LNCAP (cell line): ENCODE measurements at regions not wholly inside any gene's neighbourhood (a gene's known extent, or its start where the extent isn't known, plus 50 kb on each side); places are given as distances from the start of the nearest gene placed in this dataset.

Experiments used
- TF ChIP-seq, protein P1 (sequence below): fragments of 450-650 bp; IDR thresholded peaks from 2 replicates; pipeline ENCODE4 v1.5.1; 2017; ENCODE audit warnings: mild to moderate bottlenecking

DNA sequence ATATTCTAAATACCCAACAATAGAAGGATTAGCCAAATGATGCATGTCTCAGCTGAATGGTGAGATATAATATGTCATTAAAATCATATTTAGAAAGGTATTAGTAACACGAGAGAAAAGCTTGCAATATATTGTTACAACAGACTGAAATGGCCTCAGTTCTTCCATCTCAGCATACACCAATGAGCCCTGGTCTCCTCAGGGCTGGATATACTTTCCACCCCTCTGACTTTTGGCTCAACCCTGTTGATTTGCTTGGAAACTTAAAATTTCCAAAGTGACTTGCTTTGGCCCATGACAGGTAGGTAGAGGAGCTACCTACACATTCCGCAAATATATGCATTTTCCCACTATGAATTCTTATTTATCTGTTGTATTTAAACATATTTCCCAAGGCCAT lies 908.1 kb upstream of the TMEM132C start:
- TF ChIP-seq, protein P1, sequence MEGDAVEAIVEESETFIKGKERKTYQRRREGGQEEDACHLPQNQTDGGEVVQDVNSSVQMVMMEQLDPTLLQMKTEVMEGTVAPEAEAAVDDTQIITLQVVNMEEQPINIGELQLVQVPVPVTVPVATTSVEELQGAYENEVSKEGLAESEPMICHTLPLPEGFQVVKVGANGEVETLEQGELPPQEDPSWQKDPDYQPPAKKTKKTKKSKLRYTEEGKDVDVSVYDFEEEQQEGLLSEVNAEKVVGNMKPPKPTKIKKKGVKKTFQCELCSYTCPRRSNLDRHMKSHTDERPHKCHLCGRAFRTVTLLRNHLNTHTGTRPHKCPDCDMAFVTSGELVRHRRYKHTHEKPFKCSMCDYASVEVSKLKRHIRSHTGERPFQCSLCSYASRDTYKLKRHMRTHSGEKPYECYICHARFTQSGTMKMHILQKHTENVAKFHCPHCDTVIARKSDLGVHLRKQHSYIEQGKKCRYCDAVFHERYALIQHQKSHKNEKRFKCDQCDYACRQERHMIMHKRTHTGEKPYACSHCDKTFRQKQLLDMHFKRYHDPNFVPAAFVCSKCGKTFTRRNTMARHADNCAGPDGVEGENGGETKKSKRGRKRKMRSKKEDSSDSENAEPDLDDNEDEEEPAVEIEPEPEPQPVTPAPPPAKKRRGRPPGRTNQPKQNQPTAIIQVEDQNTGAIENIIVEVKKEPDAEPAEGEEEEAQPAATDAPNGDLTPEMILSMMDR, result no peak

DNA sequence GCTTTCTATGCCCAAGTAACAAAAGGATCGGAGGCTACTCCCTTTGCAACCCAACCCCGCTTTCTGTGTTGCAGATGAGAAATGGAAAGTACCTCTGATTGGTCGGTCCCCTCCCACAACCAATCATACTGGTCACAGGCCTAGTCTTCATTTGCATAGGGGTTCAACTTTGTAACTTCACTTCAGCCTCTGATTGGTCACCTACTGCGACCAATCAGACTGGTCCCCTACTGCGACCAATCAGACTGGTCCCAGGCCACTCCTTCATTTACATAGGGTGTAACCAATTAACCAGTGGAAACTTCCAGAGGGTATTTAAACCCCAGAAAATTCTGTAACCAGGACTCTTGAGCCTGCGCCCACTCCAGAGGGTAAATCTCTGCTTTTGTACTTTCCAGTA lies 906.4 kb upstream of the TMEM132C start:
- TF ChIP-seq, protein P1, result no peak

DNA sequence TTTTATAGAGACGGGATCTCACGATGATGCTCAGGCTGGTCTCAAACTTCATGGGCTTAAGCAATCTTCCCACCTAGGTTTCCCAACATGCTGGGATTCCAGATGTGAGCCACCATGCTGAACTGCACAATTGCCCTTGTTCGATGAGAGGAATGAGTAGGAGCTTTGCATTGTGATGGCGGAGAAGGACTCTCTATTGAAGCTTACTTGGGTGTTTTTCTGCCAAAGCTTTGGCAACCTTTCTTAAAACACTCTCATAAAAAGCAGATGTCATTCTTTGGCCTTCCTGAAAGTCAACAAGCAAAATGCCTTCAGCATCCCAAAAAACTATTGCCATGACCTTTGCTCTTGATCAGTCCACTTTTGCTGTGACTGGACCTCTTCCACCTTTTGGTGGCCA lies 904.8 kb upstream of the TMEM132C start:
- TF ChIP-seq, protein P1, result no peak

DNA sequence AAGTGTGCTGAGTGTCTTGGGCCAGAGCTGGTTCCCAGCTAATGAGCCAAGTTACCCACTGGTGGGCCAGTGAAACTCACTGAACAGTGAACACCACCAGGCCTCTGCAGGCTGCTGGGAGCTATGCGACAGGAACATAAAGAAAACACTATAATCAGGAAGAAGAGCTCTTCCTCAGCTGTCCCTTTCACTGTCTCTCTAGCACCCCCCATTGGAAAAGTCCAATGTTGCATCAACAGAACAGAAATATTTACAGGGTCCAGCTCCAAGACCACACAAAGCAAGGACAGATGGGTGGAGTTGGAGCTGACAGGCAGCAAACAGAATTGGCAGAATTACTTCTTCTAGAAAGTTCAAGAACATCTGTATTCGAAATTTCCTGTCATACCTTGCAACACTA lies 903.6 kb upstream of the TMEM132C start:
- TF ChIP-seq, protein P1, result no peak

DNA sequence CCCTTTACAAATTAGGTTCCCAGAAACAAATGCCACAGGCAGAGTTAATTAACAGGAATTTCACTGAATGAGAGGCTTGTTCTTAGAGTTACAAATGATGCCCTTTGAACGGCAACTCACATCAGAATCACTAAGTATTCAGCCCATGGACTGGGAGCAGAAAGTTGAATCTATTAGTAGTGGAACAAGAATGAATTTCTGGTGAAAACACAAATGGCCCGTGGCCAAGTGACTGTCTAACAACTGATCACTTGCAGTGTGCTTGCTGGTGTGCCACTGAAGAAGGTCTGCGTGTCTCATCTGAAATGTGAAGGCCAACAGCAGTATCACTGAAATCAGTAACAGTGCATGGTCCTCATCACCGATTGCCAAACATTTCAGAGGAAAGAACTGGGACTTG lies 893.4 kb upstream of the TMEM132C start:
- TF ChIP-seq, protein P1, result no peak

DNA sequence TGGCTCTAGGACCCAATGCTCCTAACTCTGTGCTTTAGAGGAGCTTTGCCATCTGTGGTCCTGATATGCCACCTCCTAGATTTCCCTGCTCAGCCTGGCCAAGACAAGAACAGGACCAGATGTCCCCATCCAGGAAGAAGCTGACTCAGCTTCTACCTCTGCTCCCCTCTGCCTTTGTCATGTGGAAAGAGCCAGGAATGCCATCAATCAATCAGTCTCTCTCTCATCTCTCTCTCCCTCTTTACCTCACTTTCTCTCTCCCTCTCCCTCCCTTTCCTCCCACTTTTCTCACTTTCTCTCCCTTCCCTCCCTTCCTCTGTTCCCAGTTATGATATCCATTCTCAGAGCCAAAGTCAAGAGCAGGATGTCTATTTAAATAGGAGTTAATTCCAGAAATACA lies 892.5 kb upstream of the TMEM132C start:
- TF ChIP-seq, protein P1, result no peak

DNA sequence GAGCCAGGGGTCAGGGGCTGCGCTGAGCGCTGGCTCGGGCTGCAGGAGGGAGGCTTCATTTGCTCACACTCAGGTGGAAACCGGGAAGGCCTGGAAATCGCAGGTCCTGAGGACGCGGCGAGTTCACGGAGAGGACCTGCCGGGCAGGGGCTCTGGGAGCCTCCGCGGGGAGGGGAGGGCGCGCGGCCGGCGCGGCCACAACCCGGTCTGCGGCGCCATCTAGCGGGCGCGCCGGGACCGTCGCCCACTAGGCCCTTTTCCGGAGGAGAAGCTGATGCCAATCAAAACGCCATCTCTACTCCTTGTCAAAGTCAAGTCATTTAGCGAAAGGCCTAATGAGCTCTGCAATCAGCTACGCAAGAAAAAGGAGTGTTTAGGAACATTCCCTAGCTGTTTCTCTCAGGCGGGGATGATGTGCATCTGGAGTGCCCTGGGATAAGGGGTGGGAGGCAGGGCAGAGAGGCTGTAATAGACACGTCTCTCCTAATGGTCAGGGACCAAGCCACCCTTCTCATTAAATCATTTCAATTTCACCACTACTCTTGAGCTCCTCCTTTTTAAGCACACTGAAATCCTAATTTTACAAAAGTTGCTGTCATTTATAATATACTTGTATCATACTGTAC lies 885.8 kb upstream of the TMEM132C start:
- TF ChIP-seq, protein P1, result peak; percentile 85

DNA sequence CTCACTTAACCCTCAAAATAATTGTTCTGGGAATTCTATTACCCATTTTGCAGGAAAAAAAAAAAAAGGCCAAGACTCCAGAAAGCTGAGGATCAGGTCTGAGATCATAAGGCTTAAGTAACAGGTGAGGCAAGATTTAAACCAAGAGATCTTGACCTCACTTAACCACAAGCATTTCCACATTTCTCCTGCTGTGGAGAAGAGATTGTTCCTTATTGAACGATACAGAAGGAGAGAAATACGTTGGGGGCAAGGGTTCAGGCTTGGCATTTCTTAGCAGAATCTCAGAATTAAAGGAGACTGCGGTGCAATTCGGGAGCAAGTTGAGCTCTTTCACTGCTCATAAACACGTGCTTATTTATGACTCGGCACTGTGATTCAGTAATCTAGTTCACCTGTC lies 885.3 kb upstream of the TMEM132C start:
- TF ChIP-seq, protein P1, result no peak
